Breast epithelium (tissue), 3 donors: ENCODE measurements at regions not wholly inside any gene's neighbourhood (a gene's known extent, or its start where the extent isn't known, plus 50 kb on each side); places are given as distances from the start of the nearest gene placed in this dataset.

Experiments used
- POLR2A ChIP-seq: fragments of 450-650 bp; IDR thresholded peaks from one replicate; pipeline ENCODE4 v1.6.1; 2016; ENCODE audit warnings: antibody characterized with exemption, mild to moderate bottlenecking, moderate library complexity
- TF ChIP-seq, protein P1 (sequence below), 3 donors: fragments of 450-650 bp; IDR thresholded peaks; one replicate each; pipeline ENCODE4 v1.5.1; 2016 to 2017; ENCODE audit warnings: antibody characterized with exemption in 3 of 3, mild to moderate bottlenecking in 3 of 3, moderate library complexity in 3 of 3

DNA sequence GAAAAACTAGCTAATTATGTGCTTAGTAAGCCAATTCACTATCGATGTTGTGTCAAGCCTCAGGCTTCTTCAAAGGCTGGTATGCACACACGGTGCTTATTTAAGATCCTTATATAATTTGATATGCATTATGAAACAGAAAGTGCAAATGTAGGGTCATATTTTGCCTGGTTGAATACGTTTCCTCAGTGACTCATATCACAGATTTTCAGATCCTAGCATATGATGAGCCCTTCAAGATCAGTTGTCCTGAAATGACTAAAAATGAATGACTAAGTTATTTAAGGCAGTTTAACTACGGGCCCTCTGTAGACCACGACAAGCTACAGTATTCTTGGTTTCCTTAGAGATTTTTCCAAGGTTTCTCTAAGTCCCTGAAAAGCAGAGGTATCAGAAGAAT, 778.3 kb downstream of the PRELID2 start:
- TF ChIP-seq POLR2A = no peak
- TF ChIP-seq, protein P1, sequence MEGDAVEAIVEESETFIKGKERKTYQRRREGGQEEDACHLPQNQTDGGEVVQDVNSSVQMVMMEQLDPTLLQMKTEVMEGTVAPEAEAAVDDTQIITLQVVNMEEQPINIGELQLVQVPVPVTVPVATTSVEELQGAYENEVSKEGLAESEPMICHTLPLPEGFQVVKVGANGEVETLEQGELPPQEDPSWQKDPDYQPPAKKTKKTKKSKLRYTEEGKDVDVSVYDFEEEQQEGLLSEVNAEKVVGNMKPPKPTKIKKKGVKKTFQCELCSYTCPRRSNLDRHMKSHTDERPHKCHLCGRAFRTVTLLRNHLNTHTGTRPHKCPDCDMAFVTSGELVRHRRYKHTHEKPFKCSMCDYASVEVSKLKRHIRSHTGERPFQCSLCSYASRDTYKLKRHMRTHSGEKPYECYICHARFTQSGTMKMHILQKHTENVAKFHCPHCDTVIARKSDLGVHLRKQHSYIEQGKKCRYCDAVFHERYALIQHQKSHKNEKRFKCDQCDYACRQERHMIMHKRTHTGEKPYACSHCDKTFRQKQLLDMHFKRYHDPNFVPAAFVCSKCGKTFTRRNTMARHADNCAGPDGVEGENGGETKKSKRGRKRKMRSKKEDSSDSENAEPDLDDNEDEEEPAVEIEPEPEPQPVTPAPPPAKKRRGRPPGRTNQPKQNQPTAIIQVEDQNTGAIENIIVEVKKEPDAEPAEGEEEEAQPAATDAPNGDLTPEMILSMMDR (IDR thresholded peaks at IDR 0.05) = no peak
